Karpas-422 (cell line): ENCODE measurements at regions not wholly inside any gene's neighbourhood (a gene's known extent, or its start where the extent isn't known, plus 50 kb on each side); places are given as distances from the start of the nearest gene placed in this dataset.

ENCODE experiments used
- DNase-seq: peaks from one replicate; pipeline ENCODE4 v3.0.0-alpha.2; 2015
- H2AFZ ChIP-seq: fragments of 200-600 bp; sonication (generic); 2 replicates; pipeline ENCODE4 v1.6.1; 2014; ENCODE audit warnings: antibody characterized with exemption, low read length, mixed read lengths
- H3K27ac ChIP-seq: fragments of 200-600 bp; sonication (generic); 2 replicates; pipeline ENCODE4 v1.5.1; 2014; ENCODE audit warnings: mild to moderate bottlenecking, low read length, moderate library complexity
- H3K27me3 ChIP-seq: fragments of 200-600 bp; sonication (generic); 2 replicates; pipeline ENCODE4 v1.6.1; 2014; ENCODE audit warnings: low read length, mixed read lengths
- H3K36me3 ChIP-seq: fragments of 200-600 bp; sonication (generic); 2 replicates; pipeline ENCODE4 v1.6.1; 2014; ENCODE audit warnings: low read length, mixed read lengths; ENCODE audit not compliant: insufficient read depth
- H3K4me1 ChIP-seq: fragments of 200-600 bp; sonication (generic); 2 replicates; pipeline ENCODE4 v1.6.1; 2014; ENCODE audit warnings: mild to moderate bottlenecking, low read length, mixed read lengths
- H3K4me2 ChIP-seq: fragments of 200-600 bp; sonication (generic); 2 replicates; pipeline ENCODE4 v1.6.1; 2014; ENCODE audit warnings: low read length, low read depth, mild to moderate bottlenecking; ENCODE audit not compliant: poor library complexity, severe bottlenecking
- H3K4me3 ChIP-seq: fragments of 200-600 bp; sonication (generic); 2 replicates; pipeline ENCODE4 v1.5.1; 2014; ENCODE audit warnings: mild to moderate bottlenecking, antibody characterized with exemption, low read length, mixed read lengths
- H3K79me2 ChIP-seq: fragments of 200-600 bp; sonication (generic); 2 replicates; pipeline ENCODE4 v1.6.1; 2014; ENCODE audit warnings: mild to moderate bottlenecking, low read length, mixed read lengths
- H3K9ac ChIP-seq: fragments of 200-600 bp; sonication (generic); 2 replicates; pipeline ENCODE4 v1.6.0; 2014; ENCODE audit warnings: low read length
- H3K9me2 ChIP-seq: fragments of 200-600 bp; sonication (generic), shearing (Covaris generic); replicated peaks from 2 replicates; pipeline ENCODE4 v1.6.0; 2014; ENCODE audit warnings: mild to moderate bottlenecking, low read length, moderate library complexity; ENCODE audit not compliant: insufficient read depth
- H3K9me3 ChIP-seq: fragments of 300-700, 200-600 bp; sonication (generic); 2 replicates; pipeline ENCODE4 v1.6.1; 2014; ENCODE audit warnings: low read length, mixed read lengths
- H4K20me1 ChIP-seq: fragments of 200-600 bp; sonication (generic); 2 replicates; pipeline ENCODE4 v1.6.1; 2014; ENCODE audit warnings: mild to moderate bottlenecking, antibody characterized with exemption, low read length, low read depth; ENCODE audit not compliant: insufficient read depth

GRCh38 chr6:120604510-120604909 lies 729.8 kb downstream of the TBC1D32 start:
- Histone ChIP-seq H3K79me2 (no peaks in the 10 kb centered on the region), H4K20me1 (no peaks in the 10 kb centered on the region), H3K4me3 (no peak overlapping the region), H3K4me2 (no peak overlapping the region), H3K4me1 (no peaks in the 10 kb centered on the region), H3K9ac (no peak overlapping the region), H3K9me3 (no peaks in the 10 kb centered on the region; the same call in 1 of the 2 replicates), H3K27me3 (no peaks in the 10 kb centered on the region), H3K27ac (no peak overlapping the region), H3K36me3 (no peaks in the 10 kb centered on the region), H2AFZ (no peak overlapping the region), H3K9me2 (no peaks in the 10 kb centered on the region)
- no peak for DNase-seq

GRCh38 chr6:120590611-120591010 lies 743.7 kb downstream of the TBC1D32 start:
- DNase-seq = no peak
- Histone ChIP-seq H3K27ac (no peak overlapping the region), H3K9me2 (no peaks in the 10 kb centered on the region), H3K36me3 (no peaks in the 10 kb centered on the region), H2AFZ (no peak overlapping the region), H3K79me2 (no peaks in the 10 kb centered on the region), H3K27me3 (no peaks in the 10 kb centered on the region), H3K9ac (no peak overlapping the region), H3K9me3 (peaks cover 4% of the 10 kb centered on the region; the same call in 1 of the 2 replicates), H4K20me1 (no peaks in the 10 kb centered on the region), H3K4me3 (no peak overlapping the region), H3K4me1 (no peaks in the 10 kb centered on the region), H3K4me2 (no peak overlapping the region)

- Histone ChIP-seq H3K9me2 (no peaks in the 10 kb centered on the region), H3K79me2 (no peaks in the 10 kb centered on the region), H3K27ac (no peak overlapping the region), H3K4me3 (no peak overlapping the region), H3K9ac (no peak overlapping the region), H3K9me3 (no peaks in the 10 kb centered on the region), H4K20me1 (no peaks in the 10 kb centered on the region), H3K27me3 (no peaks in the 10 kb centered on the region), H3K4me1 (no peaks in the 10 kb centered on the region), H3K4me2 (no peak overlapping the region), H2AFZ (no peak overlapping the region), H3K36me3 (no peaks in the 10 kb centered on the region)
- DNase-seq = no peak
Observed at GRCh38 chr6:120588424-120588823, 745.9 kb downstream of the TBC1D32 start.

GRCh38 chr6:120587381-120587780 lies 746.9 kb downstream of the TBC1D32 start:
- Histone ChIP-seq H4K20me1 (no peaks in the 10 kb centered on the region), H3K27ac (no peak overlapping the region), H3K9ac (no peak overlapping the region), H3K79me2 (no peaks in the 10 kb centered on the region), H3K4me1 (no peaks in the 10 kb centered on the region), H3K4me3 (no peak overlapping the region), H3K9me2 (no peaks in the 10 kb centered on the region), H3K27me3 (no peaks in the 10 kb centered on the region), H2AFZ (no peak overlapping the region), H3K9me3 (no peaks in the 10 kb centered on the region), H3K4me2 (no peak overlapping the region), H3K36me3 (no peaks in the 10 kb centered on the region)
- no peak for DNase-seq

GRCh38 chr6:120584111-120584760 lies 750.0 kb downstream of the TBC1D32 start:
- no peaks in the 10 kb centered on the region for H3K9me2 ChIP-seq
- no peak for DNase-seq
- H3K36me3 ChIP-seq = no peaks in the 10 kb centered on the region
- H3K79me2 ChIP-seq = no peaks in the 10 kb centered on the region
- no peaks in the 10 kb centered on the region for H3K4me1 ChIP-seq
- no peaks in the 10 kb centered on the region for H4K20me1 ChIP-seq
- no peak overlapping the region for H3K9ac ChIP-seq
- no peak overlapping the region for H2AFZ ChIP-seq
- no peaks in the 10 kb centered on the region for H3K9me3 ChIP-seq
- H3K27ac ChIP-seq = no peak overlapping the region
- no peak overlapping the region for H3K4me2 ChIP-seq
- H3K27me3 ChIP-seq = no peaks in the 10 kb centered on the region
- H3K4me3 ChIP-seq = no peak overlapping the region

- Histone ChIP-seq H4K20me1 (no peaks in the 10 kb centered on the region), H3K9me2 (no peaks in the 10 kb centered on the region), H3K4me2 (no peak overlapping the region), H3K27ac (no peak overlapping the region), H3K4me3 (no peak overlapping the region), H2AFZ (no peak overlapping the region), H3K9me3 (no peaks in the 10 kb centered on the region; the same call in 1 of the 2 replicates), H3K27me3 (no peaks in the 10 kb centered on the region), H3K36me3 (no peaks in the 10 kb centered on the region), H3K9ac (no peak overlapping the region), H3K4me1 (no peaks in the 10 kb centered on the region), H3K79me2 (no peaks in the 10 kb centered on the region)
- DNase-seq = no peak
Observed at GRCh38 chr6:120576061-120576460, 758.2 kb downstream of the TBC1D32 start.

- no peaks in the 10 kb centered on the region for H3K4me1 ChIP-seq
- no peaks in the 10 kb centered on the region for H3K27me3 ChIP-seq
- no peak overlapping the region for H3K4me2 ChIP-seq
- no peaks in the 10 kb centered on the region for H3K9me2 ChIP-seq
- H3K36me3 ChIP-seq = no peaks in the 10 kb centered on the region
- DNase-seq = no peak
- no peak overlapping the region for H3K4me3 ChIP-seq
- H3K9me3 ChIP-seq = peaks cover 6% of the 10 kb centered on the region; the same call in 1 of the 2 replicates
- no peaks in the 10 kb centered on the region for H4K20me1 ChIP-seq
- H3K79me2 ChIP-seq = no peaks in the 10 kb centered on the region
- no peak overlapping the region for H2AFZ ChIP-seq
- H3K9ac ChIP-seq = no peak overlapping the region
- no peak overlapping the region for H3K27ac ChIP-seq
Observed at GRCh38 chr6:120569714-120570113, 764.6 kb downstream of the TBC1D32 start.

GRCh38 chr6:120564779-120565178 lies 769.5 kb downstream of the TBC1D32 start:
- no peak overlapping the region for H3K9ac ChIP-seq
- DNase-seq = no peak
- no peaks in the 10 kb centered on the region for H3K4me1 ChIP-seq
- H3K9me3 ChIP-seq = peaks cover 6% of the 10 kb centered on the region; the same call in 1 of the 2 replicates
- H3K9me2 ChIP-seq = no peaks in the 10 kb centered on the region
- H3K27me3 ChIP-seq = no peaks in the 10 kb centered on the region
- no peaks in the 10 kb centered on the region for H3K36me3 ChIP-seq
- H3K4me3 ChIP-seq = no peak overlapping the region
- H3K4me2 ChIP-seq = no peak overlapping the region
- H3K79me2 ChIP-seq = no peaks in the 10 kb centered on the region
- no peak overlapping the region for H3K27ac ChIP-seq
- H2AFZ ChIP-seq = no peak overlapping the region
- no peaks in the 10 kb centered on the region for H4K20me1 ChIP-seq
